GM12891 (cell line): ENCODE measurements at regions not wholly inside any gene's neighbourhood (a gene's known extent, or its start where the extent isn't known, plus 50 kb on each side); places are given as distances from the start of the nearest gene placed in this dataset.

Experiments
- DNase-seq: peaks from one replicate; pipeline ENCODE4 v3.0.0; 2011; ENCODE audit warnings: low spot score; ENCODE audit not compliant: insufficient read length
- FAIRE-seq: peaks from 2 replicates; lab custom pipeline; 2011; peaks lifted over from hg19 to GRCh38; lab: Jason Lieb, UNC
- PAX5 ChIP-seq: IDR thresholded peaks from 2 replicates; pipeline ENCODE4 v1.6.1; 2011; ENCODE audit warnings: low read length, moderate library complexity, mild to moderate bottlenecking; ENCODE audit not compliant: insufficient read depth, severe bottlenecking
- POLR2A ChIP-seq: IDR thresholded peaks from 2 replicates; pipeline ENCODE4 v1.6.1; 2011; ENCODE audit warnings: low read depth, low read length, control low read depth
- POLR2AphosphoS5 ChIP-seq: IDR thresholded peaks from 2 replicates; pipeline ENCODE4 v1.6.1; 2011; ENCODE audit warnings: low read depth, low read length, control low read depth
- POU2F2 ChIP-seq: IDR thresholded peaks from 2 replicates; pipeline ENCODE4 v1.6.1; 2011; ENCODE audit warnings: low read depth, mild to moderate bottlenecking, control low read depth, low read length, moderate library complexity
- SPI1 ChIP-seq: IDR thresholded peaks from 2 replicates; pipeline ENCODE4 v1.6.1; 2011; ENCODE audit warnings: low read depth, low read length, control low read depth
- TAF1 ChIP-seq: IDR thresholded peaks from 2 replicates; pipeline ENCODE4 v1.6.1; 2011; ENCODE audit warnings: low read depth, low read length, control low read depth

- no peak for FAIRE-seq
- no peak for DNase-seq
- TF ChIP-seq POLR2A (no peak), POLR2AphosphoS5 (no peak), PAX5 (no peak), SPI1 (no peak), POU2F2 (no peak), TAF1 (no peak)
Measured at GRCh38 chrX:136933611-136934145, 53.2 kb upstream of the RBMX start.

DNA sequence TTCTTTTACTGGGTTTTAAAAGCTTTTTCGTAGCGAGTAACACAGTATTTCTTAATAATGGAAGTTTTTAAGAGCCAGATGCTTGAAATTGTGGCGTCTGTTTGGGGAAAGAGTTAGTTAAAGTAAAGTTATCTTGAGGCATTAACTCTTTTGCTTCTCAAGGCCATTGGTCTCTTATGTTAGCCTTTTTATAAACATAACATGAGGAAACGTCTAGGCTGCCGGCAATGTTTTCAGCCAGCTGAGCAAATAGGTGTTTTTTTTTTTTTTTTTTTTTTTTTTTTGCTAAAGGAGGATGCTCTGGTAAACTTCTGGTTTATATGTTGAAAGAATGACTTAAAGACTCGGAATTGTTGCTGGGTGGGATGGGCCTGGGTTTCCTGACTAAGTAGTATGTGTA is 51.1 kb upstream of the RBMX start:
- DNase-seq: no peak
- FAIRE-seq: no peak
- no peak for TF ChIP-seq SPI1
- no peak for TF ChIP-seq POLR2A
- TF ChIP-seq TAF1: no peak
